Neuronal stem cell (in vitro differentiated cells): ENCODE measurements at regions not wholly inside any gene's neighbourhood (a gene's known extent, or its start where the extent isn't known, plus 50 kb on each side); places are given as distances from the start of the nearest gene placed in this dataset.

Experiments
- DNase-seq: peaks from one replicate; pipeline ENCODE4 v3.0.0-alpha.2; 2013; ENCODE audit warnings: low spot score
- H2AFZ ChIP-seq: one replicate; pipeline ENCODE4 v1.6.1; 2013; ENCODE audit warnings: mild to moderate bottlenecking, low read length, inconsistent platforms
- H2AK5ac ChIP-seq: 2 replicates; pipeline ENCODE4 v1.6.1; 2013; ENCODE audit warnings: low read depth, mild to moderate bottlenecking, inconsistent platforms, low read length, moderate library complexity, mixed read lengths
- H2BK120ac ChIP-seq: 2 replicates; pipeline ENCODE4 v1.6.1; 2013; ENCODE audit warnings: low read depth, mild to moderate bottlenecking, inconsistent platforms, low read length, moderate library complexity, mixed read lengths
- H2BK12ac ChIP-seq: one replicate; pipeline ENCODE4 v1.6.1; 2013; ENCODE audit warnings: low read length, inconsistent platforms
- H2BK15ac ChIP-seq: 2 replicates; pipeline ENCODE4 v1.6.1; 2013; ENCODE audit warnings: mild to moderate bottlenecking, low read length, inconsistent platforms, mixed read lengths
- H2BK5ac ChIP-seq: one replicate; pipeline ENCODE4 v1.6.1; 2013; ENCODE audit warnings: inconsistent platforms, mild to moderate bottlenecking, low read length, moderate library complexity
- H3K14ac ChIP-seq: one replicate; pipeline ENCODE4 v1.6.1; 2013; ENCODE audit warnings: low read length, inconsistent platforms
- H3K18ac ChIP-seq: 2 replicates; pipeline ENCODE4 v1.6.1; 2013; ENCODE audit warnings: low read length, inconsistent platforms
- H3K23ac ChIP-seq: 2 replicates; pipeline ENCODE4 v1.6.1; 2013; ENCODE audit warnings: low read depth, mild to moderate bottlenecking, mixed read lengths, low read length, inconsistent platforms; ENCODE audit not compliant: poor library complexity
- H3K27ac ChIP-seq: replicated peaks from 3 replicates; pipeline ENCODE4 v1.5.1; 2013; ENCODE audit warnings: low read length, inconsistent platforms
- H3K27me3 ChIP-seq, 3 experiments: 2 replicates each; pipeline ENCODE4 v1.6.1; 2013; ENCODE audit warnings: low read length in 3 of 3, mild to moderate bottlenecking in 2 of 3, inconsistent platforms in 1 of 3, low read depth in 1 of 3, mixed read lengths in 1 of 3, moderate library complexity in 1 of 3; ENCODE audit not compliant: control insufficient read depth in 3 of 3, insufficient read depth in 3 of 3
- H3K36me3 ChIP-seq, 2 donors: replicated peaks in 1 of 2; 2 replicates each; pipeline ENCODE4 v1.6.1; 2013; ENCODE audit warnings: low read length in 2 of 2; ENCODE audit not compliant: control insufficient read depth in 2 of 2, insufficient read depth in 2 of 2
- H3K4ac ChIP-seq: 2 replicates; pipeline ENCODE4 v1.6.1; 2013; ENCODE audit warnings: inconsistent platforms, mild to moderate bottlenecking, low read length, moderate library complexity
- H3K4me1 ChIP-seq, 2 donors: 1 replicate in 1 of 2; 2 replicates in 1 of 2; pipeline ENCODE4 v1.6.1; 2013; ENCODE audit warnings: low read length in 2 of 2, low read depth in 1 of 2; ENCODE audit not compliant: control insufficient read depth in 2 of 2, insufficient read depth in 1 of 2
- H3K4me2 ChIP-seq: one replicate; pipeline ENCODE4 v1.6.1; 2013; ENCODE audit warnings: mild to moderate bottlenecking, low read length, inconsistent platforms; ENCODE audit not compliant: insufficient read depth, poor library complexity, severe bottlenecking
- H3K4me3 ChIP-seq, 2 donors: 2 replicates each; pipeline ENCODE4 v1.5.1; 2013; ENCODE audit warnings: low read length in 2 of 2, mild to moderate bottlenecking in 2 of 2, inconsistent platforms in 1 of 2, moderate library complexity in 1 of 2
- H3K79me1 ChIP-seq: one replicate; pipeline ENCODE4 v1.6.1; 2013; ENCODE audit warnings: low read depth, mild to moderate bottlenecking, inconsistent platforms, low read length, moderate library complexity
- H3K9ac ChIP-seq: one replicate; pipeline ENCODE4 v1.6.1; 2013; ENCODE audit warnings: mild to moderate bottlenecking, low read depth, low read length, inconsistent platforms; ENCODE audit not compliant: poor library complexity
- H3K9me3 ChIP-seq, 2 donors: replicated peaks in 1 of 2; 2 replicates each; pipeline versions ENCODE3 to v1.6.1; 2013; ENCODE audit warnings: low read length in 2 of 2, mild to moderate bottlenecking in 2 of 2, inconsistent platforms in 1 of 2, low read depth in 1 of 2, mixed read lengths in 1 of 2, moderate library complexity in 1 of 2; ENCODE audit not compliant: control insufficient read depth in 2 of 2, insufficient read depth in 1 of 2
- H4K8ac ChIP-seq: one replicate; pipeline ENCODE4 v1.6.1; 2013; ENCODE audit warnings: low read depth, mild to moderate bottlenecking, inconsistent platforms, low read length, moderate library complexity
- H4K91ac ChIP-seq: one replicate; pipeline ENCODE4 v1.6.1; 2013; ENCODE audit warnings: low read length, low read depth, mild to moderate bottlenecking, inconsistent platforms; ENCODE audit not compliant: poor library complexity
- WGBS, 2 donors: extraction: QIAGEN DNeasy Blood & Tissue Kit; methylation state at CpG; one replicate each; pipeline ENCODE4 v1.1.7; 2013; ENCODE audit warnings: missing lambda C conversion rate in 2 of 2, mixed read lengths in 1 of 2; ENCODE audit not compliant: insufficient read length in 2 of 2, insufficient replicate concordance in 1 of 2; ENCODE audit errors: extremely low coverage in 2 of 2; 5-methylcytosine and 5-hydroxymethylcytosine counted together

DNA sequence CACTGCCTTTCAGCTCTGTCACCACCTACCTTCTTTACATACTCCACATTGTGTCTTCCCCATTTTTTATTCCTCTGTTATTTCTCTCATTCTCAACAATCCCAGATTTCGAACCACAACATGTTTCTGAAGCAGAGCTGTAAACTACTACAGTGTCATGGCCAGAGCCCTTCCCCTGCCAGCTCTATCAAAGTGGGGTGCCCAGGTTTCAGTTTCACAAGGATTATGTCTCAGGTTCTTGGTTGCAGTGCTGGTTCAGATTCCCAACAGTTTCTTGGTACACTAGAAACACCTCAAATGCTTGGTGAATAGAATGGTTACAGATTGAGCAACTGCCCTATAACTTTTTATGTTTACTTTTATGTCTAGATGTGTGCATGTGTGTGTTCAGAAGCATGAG lies 172.7 kb upstream of the MTNR1B start:
- peaks cover 3 to 9% of the 10 kb centered on the region in 2 donors for H3K4me1 ChIP-seq
- H2AFZ ChIP-seq = no peak overlapping the region
- H3K4me2 ChIP-seq = no peak overlapping the region
- no peak overlapping the region for H2BK5ac ChIP-seq
- no peak overlapping the region for H2AK5ac ChIP-seq
- peaks cover 0 to 20% of the 10 kb centered on the region in 2 donors for H3K9me3 ChIP-seq
- no peak overlapping the region for H2BK15ac ChIP-seq
- H3K27me3 ChIP-seq = no peaks in the 10 kb centered on the region
- no peaks in the 10 kb centered on the region for H3K79me1 ChIP-seq
- H4K91ac ChIP-seq = no peak overlapping the region
- H2BK12ac ChIP-seq = no peak overlapping the region
- no peak overlapping the region for H3K23ac ChIP-seq
- peaks cover 2 to 96% of the 10 kb centered on the region in 2 donors for H3K36me3 ChIP-seq
- H3K27ac ChIP-seq = no peak overlapping the region
- no peak overlapping the region for H3K18ac ChIP-seq
- DNase-seq = no peak
- H3K9ac ChIP-seq = no peak overlapping the region
- no peak overlapping the region for H3K4me3 ChIP-seq
- no peak overlapping the region for H4K8ac ChIP-seq
- no peak overlapping the region for H3K4ac ChIP-seq
- H2BK120ac ChIP-seq = no peak overlapping the region
- H3K14ac ChIP-seq = no peak overlapping the region
- no CpG with 5 or more reads among the region's 1 CpG for WGBS, 2 donors

- Histone ChIP-seq H3K79me1 (no peaks in the 10 kb centered on the region), H3K4ac (no peak overlapping the region), H3K27ac (no peak overlapping the region), H2AFZ (no peak overlapping the region), H3K36me3 (peaks cover 2 to 96% of the 10 kb centered on the region in 2 donors), H2AK5ac (no peak overlapping the region), H2BK120ac (no peak overlapping the region), H3K27me3 (no peaks in the 10 kb centered on the region), H2BK12ac (no peak overlapping the region), H2BK5ac (no peak overlapping the region), H3K14ac (no peak overlapping the region), H3K4me2 (no peak overlapping the region), H3K18ac (no peak overlapping the region), H3K9ac (no peak overlapping the region), H4K91ac (no peak overlapping the region), H3K23ac (no peak overlapping the region), H3K9me3 (peaks cover 0 to 13% of the 10 kb centered on the region in 2 donors), H3K4me1 (peaks cover under 1 to 7% of the 10 kb centered on the region in 2 donors), H2BK15ac (no peak overlapping the region), H3K4me3 (no peak overlapping the region), H4K8ac (no peak overlapping the region)
- no CpG with 5 or more reads among the region's 6 CpGs for WGBS, 2 donors
- no peak for DNase-seq
Measured at GRCh38 chr11:92797874-92798273, 171.6 kb upstream of the MTNR1B start.

DNA sequence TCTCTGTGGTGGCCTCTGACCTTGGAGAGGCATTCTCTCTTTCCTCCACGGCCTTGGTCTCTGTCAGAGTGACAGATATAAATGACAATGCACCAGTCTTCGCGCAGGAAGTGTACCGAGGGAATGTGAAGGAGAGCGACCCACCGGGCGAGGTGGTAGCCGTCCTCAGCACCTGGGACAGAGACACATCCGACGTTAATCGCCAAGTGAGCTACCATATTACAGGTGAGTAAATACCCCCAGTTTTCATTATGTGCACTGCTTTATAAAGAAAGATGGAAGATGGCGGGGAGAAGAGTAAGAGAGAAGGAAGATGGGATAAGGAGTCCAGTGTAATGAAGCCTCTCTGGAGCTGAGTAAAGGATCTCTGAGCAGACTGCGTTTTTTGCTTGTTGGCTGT lies 167.8 kb upstream of the MTNR1B start:
- H3K79me1 ChIP-seq = no peaks in the 10 kb centered on the region
- H3K9ac ChIP-seq = no peak overlapping the region
- no peak overlapping the region for H3K27ac ChIP-seq
- DNase-seq = no peak
- H4K8ac ChIP-seq = no peak overlapping the region
- no peak overlapping the region for H2BK15ac ChIP-seq
- no peak overlapping the region for H4K91ac ChIP-seq
- H3K27me3 ChIP-seq = no peaks in the 10 kb centered on the region
- H3K4me1 ChIP-seq = peaks cover 0 to 14% of the 10 kb centered on the region in 2 donors
- H3K14ac ChIP-seq = no peak overlapping the region
- H3K4me3 ChIP-seq = no peak overlapping the region
- no peak overlapping the region for H3K23ac ChIP-seq
- peaks cover 2 to 99% of the 10 kb centered on the region in 2 donors for H3K36me3 ChIP-seq
- H3K18ac ChIP-seq = no peak overlapping the region
- H3K4ac ChIP-seq = no peak overlapping the region
- H2AK5ac ChIP-seq = no peak overlapping the region
- WGBS, 2 donors = no CpG with 5 or more reads among the region's 13 CpGs
- H3K9me3 ChIP-seq = peaks cover 0 to 13% of the 10 kb centered on the region in 2 donors
- no peak overlapping the region for H3K4me2 ChIP-seq
- H2AFZ ChIP-seq = no peak overlapping the region
- no peak overlapping the region for H2BK5ac ChIP-seq
- no peak overlapping the region for H2BK12ac ChIP-seq
- no peak overlapping the region for H2BK120ac ChIP-seq

DNA sequence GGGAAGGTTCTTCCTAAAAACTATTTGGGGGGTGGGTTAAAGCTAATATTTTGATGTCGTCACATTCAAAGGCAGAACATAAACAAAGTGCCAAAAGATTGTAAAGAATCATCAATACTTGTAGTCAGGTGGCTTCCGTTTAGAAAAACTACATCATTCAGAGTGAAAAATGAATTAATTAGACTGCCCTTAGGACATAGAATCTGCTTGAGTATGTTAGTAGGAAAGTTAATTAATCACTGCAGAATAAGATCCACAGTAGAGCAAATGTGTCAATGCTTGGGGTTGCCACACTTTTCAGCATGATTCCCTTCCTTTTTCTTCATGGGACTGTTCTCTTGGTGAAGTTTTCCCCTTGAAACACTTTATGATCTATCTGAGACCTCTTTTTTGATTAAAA lies 166.8 kb upstream of the MTNR1B start:
- no peak overlapping the region for H3K23ac ChIP-seq
- H2BK15ac ChIP-seq = no peak overlapping the region
- no peak overlapping the region for H2AK5ac ChIP-seq
- H2BK5ac ChIP-seq = no peak overlapping the region
- H3K9me3 ChIP-seq = peaks cover 0 to 13% of the 10 kb centered on the region in 2 donors
- no peak overlapping the region for H3K14ac ChIP-seq
- H2BK120ac ChIP-seq = no peak overlapping the region
- H2AFZ ChIP-seq = no peak overlapping the region
- peaks cover 0 to 14% of the 10 kb centered on the region in 2 donors for H3K4me1 ChIP-seq
- no peak overlapping the region for H3K4me3 ChIP-seq
- no peak overlapping the region for H3K4me2 ChIP-seq
- DNase-seq = no peak
- H3K27me3 ChIP-seq = no peaks in the 10 kb centered on the region
- no peak overlapping the region for H3K18ac ChIP-seq
- no peak overlapping the region for H4K8ac ChIP-seq
- no CpG with 5 or more reads among the region's 2 CpGs for WGBS, 2 donors
- no peak overlapping the region for H3K9ac ChIP-seq
- peaks cover 2 to 99% of the 10 kb centered on the region in 2 donors for H3K36me3 ChIP-seq
- H3K4ac ChIP-seq = no peak overlapping the region
- no peak overlapping the region for H3K27ac ChIP-seq
- H4K91ac ChIP-seq = no peak overlapping the region
- no peak overlapping the region for H2BK12ac ChIP-seq
- no peaks in the 10 kb centered on the region for H3K79me1 ChIP-seq
